Activated T-helper 1 cell treated with anti-CD3 and anti-CD28 coated beads, Interleukin-12 subunit alpha, Interleukin-12 subunit beta, Interleukin-2, Interleukin-4 antibody, amounts not matched to agents 30 ng/mL and 10 ng/mL and 1 ng/mL, durations not matched to agents 14 hours and 24 hours and 36 hours (primary cell): ENCODE measurements at regions not wholly inside any gene's neighbourhood (a gene's known extent, or its start where the extent isn't known, plus 50 kb on each side); places are given as distances from the start of the nearest gene placed in this dataset.

Source experiments
- DNase-seq: peaks from one replicate; pipeline ENCODE4 v3.0.0; 2021; ENCODE audit warnings: low spot score
- H3K27ac Mint-ChIP-seq: one replicate; pipeline ENCODE4 v1.8.0; 2021; ENCODE audit warnings: mild to moderate bottlenecking, mixed read lengths
- H3K27me3 Mint-ChIP-seq: one replicate; pipeline ENCODE4 v1.8.0; 2022; ENCODE audit warnings: mild to moderate bottlenecking, moderate library complexity, mixed read lengths; ENCODE audit not compliant: insufficient read depth
- H3K36me3 Mint-ChIP-seq: one replicate; pipeline ENCODE4 v1.8.0; 2021; ENCODE audit warnings: low read depth, mixed read lengths
- H3K4me1 Mint-ChIP-seq: one replicate; pipeline ENCODE4 v1.8.0; 2021; ENCODE audit warnings: low read depth, mixed read lengths
- H3K4me3 Mint-ChIP-seq: one replicate; pipeline ENCODE4 v1.8.0; 2021; ENCODE audit warnings: mild to moderate bottlenecking, moderate library complexity, mixed read lengths
- H3K9me3 Mint-ChIP-seq: one replicate; pipeline ENCODE4 v1.8.0; 2021; ENCODE audit warnings: mixed read lengths
- intact Hi-C: fragments of 100-400 bp; cut with micrococcal nuclease; formaldehyde crosslinking; loops from one replicate; pipeline ENCODE4 v1.15.1; 2024

GRCh38 chr9:73805853-73806458 lies 654.3 kb downstream of the ANXA1 start:
- intact Hi-C loops = loop anchor here (2.0 kb wide), 1 partner anchor 15 kb away; no protein-coding TSS in a partner anchor
- no peaks in the 10 kb centered on the region for H3K9me3 Mint-ChIP-seq
- no peak for DNase-seq
- no peak overlapping the region for H3K4me3 Mint-ChIP-seq
- no peaks in the 10 kb centered on the region for H3K36me3 Mint-ChIP-seq
- H3K27ac Mint-ChIP-seq = no peak overlapping the region
- H3K4me1 Mint-ChIP-seq = no peaks in the 10 kb centered on the region
- no peaks in the 10 kb centered on the region for H3K27me3 Mint-ChIP-seq

- no peak overlapping the region for H3K4me3 Mint-ChIP-seq
- no peaks in the 10 kb centered on the region for H3K9me3 Mint-ChIP-seq
- H3K4me1 Mint-ChIP-seq = no peaks in the 10 kb centered on the region
- DNase-seq = no peak
- intact Hi-C loops = no loop called here
- no peaks in the 10 kb centered on the region for H3K27me3 Mint-ChIP-seq
- H3K36me3 Mint-ChIP-seq = no peaks in the 10 kb centered on the region
- H3K27ac Mint-ChIP-seq = no peak overlapping the region
These were observed 655.2 kb downstream of the ANXA1 start for GRCh38 chr9:73806876-73807275.

- intact Hi-C loops = no loop called here
- DNase-seq = no peak
- no peaks in the 10 kb centered on the region for H3K4me1 Mint-ChIP-seq
- no peak overlapping the region for H3K4me3 Mint-ChIP-seq
- no peaks in the 10 kb centered on the region for H3K27me3 Mint-ChIP-seq
- H3K27ac Mint-ChIP-seq = no peak overlapping the region
- no peaks in the 10 kb centered on the region for H3K9me3 Mint-ChIP-seq
- H3K36me3 Mint-ChIP-seq = no peaks in the 10 kb centered on the region
These were observed 656.3 kb downstream of the ANXA1 start for GRCh38 chr9:73807952-73808351.

- intact Hi-C loops = no loop called here
- H3K36me3 Mint-ChIP-seq = no peaks in the 10 kb centered on the region
- no peak overlapping the region for H3K4me3 Mint-ChIP-seq
- DNase-seq = no peak
- no peaks in the 10 kb centered on the region for H3K9me3 Mint-ChIP-seq
- no peak overlapping the region for H3K27ac Mint-ChIP-seq
- no peaks in the 10 kb centered on the region for H3K27me3 Mint-ChIP-seq
- H3K4me1 Mint-ChIP-seq = no peaks in the 10 kb centered on the region
These were observed 659.0 kb downstream of the ANXA1 start for GRCh38 chr9:73810585-73811215.

GRCh38 chr9:73813546-73813945 lies 661.9 kb downstream of the ANXA1 start:
- Mint-ChIP-seq H3K27me3 (no peaks in the 10 kb centered on the region), H3K4me1 (no peaks in the 10 kb centered on the region), H3K4me3 (no peak overlapping the region), H3K36me3 (no peaks in the 10 kb centered on the region), H3K27ac (no peak overlapping the region), H3K9me3 (no peaks in the 10 kb centered on the region)
- intact Hi-C loops = no loop called here
- no peak for DNase-seq

- DNase-seq = no peak
- no peaks in the 10 kb centered on the region for H3K4me1 Mint-ChIP-seq
- no peaks in the 10 kb centered on the region for H3K9me3 Mint-ChIP-seq
- intact Hi-C loops = no loop called here
- H3K36me3 Mint-ChIP-seq = no peaks in the 10 kb centered on the region
- no peak overlapping the region for H3K27ac Mint-ChIP-seq
- no peaks in the 10 kb centered on the region for H3K27me3 Mint-ChIP-seq
- H3K4me3 Mint-ChIP-seq = no peak overlapping the region
These were observed 665.2 kb downstream of the ANXA1 start for GRCh38 chr9:73816905-73817304.

GRCh38 chr9:73824671-73825070 lies 672.5 kb upstream of the RORB start:
- intact Hi-C loops = no loop called here
- Mint-ChIP-seq H3K4me1 (no peaks in the 10 kb centered on the region), H3K36me3 (no peaks in the 10 kb centered on the region), H3K27ac (no peak overlapping the region), H3K4me3 (no peak overlapping the region), H3K9me3 (no peaks in the 10 kb centered on the region), H3K27me3 (no peaks in the 10 kb centered on the region)
- DNase-seq = no peak

- H3K4me1 Mint-ChIP-seq = no peaks in the 10 kb centered on the region
- no peak overlapping the region for H3K4me3 Mint-ChIP-seq
- no peaks in the 10 kb centered on the region for H3K9me3 Mint-ChIP-seq
- H3K27ac Mint-ChIP-seq = no peak overlapping the region
- DNase-seq = no peak
- H3K27me3 Mint-ChIP-seq = no peaks in the 10 kb centered on the region
- intact Hi-C loops = no loop called here
- no peaks in the 10 kb centered on the region for H3K36me3 Mint-ChIP-seq
These were observed 658.3 kb upstream of the RORB start for GRCh38 chr9:73838871-73839270.

GRCh38 chr9:73839471-73839870 lies 657.7 kb upstream of the RORB start:
- Mint-ChIP-seq H3K4me3 (no peak overlapping the region), H3K9me3 (no peaks in the 10 kb centered on the region), H3K27me3 (no peaks in the 10 kb centered on the region), H3K36me3 (no peaks in the 10 kb centered on the region), H3K4me1 (no peaks in the 10 kb centered on the region), H3K27ac (no peak overlapping the region)
- intact Hi-C loops = no loop called here
- no peak for DNase-seq

- H3K4me3 Mint-ChIP-seq = no peak overlapping the region
- no peaks in the 10 kb centered on the region for H3K4me1 Mint-ChIP-seq
- no peaks in the 10 kb centered on the region for H3K27me3 Mint-ChIP-seq
- intact Hi-C loops = no loop called here
- H3K27ac Mint-ChIP-seq = no peak overlapping the region
- DNase-seq = no peak
- H3K36me3 Mint-ChIP-seq = no peaks in the 10 kb centered on the region
- no peaks in the 10 kb centered on the region for H3K9me3 Mint-ChIP-seq
These were observed 656.1 kb upstream of the RORB start for GRCh38 chr9:73841018-73841417.

- no peak overlapping the region for H3K27ac Mint-ChIP-seq
- DNase-seq = no peak
- H3K4me3 Mint-ChIP-seq = no peak overlapping the region
- H3K27me3 Mint-ChIP-seq = no peaks in the 10 kb centered on the region
- intact Hi-C loops = no loop called here
- no peaks in the 10 kb centered on the region for H3K9me3 Mint-ChIP-seq
- no peaks in the 10 kb centered on the region for H3K36me3 Mint-ChIP-seq
- H3K4me1 Mint-ChIP-seq = no peaks in the 10 kb centered on the region
These were observed 653.0 kb upstream of the RORB start for GRCh38 chr9:73844135-73844534.

GRCh38 chr9:73845539-73845938 lies 651.6 kb upstream of the RORB start:
- H3K4me1 Mint-ChIP-seq = no peaks in the 10 kb centered on the region

GRCh38 chr9:73845954-73846690 lies 651.0 kb upstream of the RORB start:
- intact Hi-C loops = no loop called here
- H3K9me3 Mint-ChIP-seq = no peaks in the 10 kb centered on the region
- no peaks in the 10 kb centered on the region for H3K4me1 Mint-ChIP-seq
- H3K27me3 Mint-ChIP-seq = no peaks in the 10 kb centered on the region
- DNase-seq = no peak
- H3K4me3 Mint-ChIP-seq = no peak overlapping the region
- H3K27ac Mint-ChIP-seq = no peak overlapping the region
- H3K36me3 Mint-ChIP-seq = no peaks in the 10 kb centered on the region

More at GRCh38 chr9:73845539-73845938, 651.6 kb upstream of the RORB start:
- Mint-ChIP-seq H3K4me3 (no peak overlapping the region), H3K27me3 (no peaks in the 10 kb centered on the region), H3K36me3 (no peaks in the 10 kb centered on the region), H3K27ac (no peak overlapping the region), H3K9me3 (no peaks in the 10 kb centered on the region)
- no peak for DNase-seq
- intact Hi-C loops = no loop called here
